ENCODE measurements at regions not wholly inside any gene's neighbourhood (a gene's known extent, or its start where the extent isn't known, plus 50 kb on each side); places are given as distances from the start of the nearest gene placed in this dataset.

- no peak for TF ChIP-seq REST (IDR thresholded peaks at IDR 0.05)
- no peak for TF ChIP-seq SP1 (IDR thresholded peaks at IDR 0.05)
These were observed 385.1 kb downstream of the CADM1 start (continued) for GRCh38 chr11:115119146-115119545.
